ENCODE measurements at regions not wholly inside any gene's neighbourhood (a gene's known extent, or its start where the extent isn't known, plus 50 kb on each side); places are given as distances from the start of the nearest gene placed in this dataset.

DNA sequence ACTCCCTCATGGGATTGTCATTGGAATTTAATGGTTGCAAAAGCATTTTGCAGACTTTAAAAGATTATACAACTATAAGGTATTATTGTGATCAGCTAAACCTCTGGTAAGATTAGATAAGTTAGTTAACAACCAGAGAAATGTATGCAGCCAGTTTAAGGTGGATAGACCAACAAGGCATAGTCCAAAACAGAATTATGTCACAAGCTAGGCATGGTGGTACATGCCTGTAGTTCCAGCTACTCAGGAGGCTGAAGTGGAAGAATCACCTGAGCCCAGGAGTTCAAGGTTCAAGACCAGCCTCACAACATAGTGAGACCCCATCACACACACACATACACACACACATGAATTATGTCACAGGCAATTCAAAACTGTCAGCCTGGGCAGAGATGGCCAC is 54.7 kb upstream of the KLHL13 start:
- no peak for TF ChIP-seq EZH2 (IDR thresholded peaks at IDR 0.05; ENCODE audit: low read depth, low read length, severe bottlenecking)
- no peak for TF ChIP-seq SP4 (IDR thresholded peaks at IDR 0.05; ENCODE audit: low read length)
- no peak for TF ChIP-seq POLR2A (IDR thresholded peaks at IDR 0.05; ENCODE audit: control extremely low read depth in 1 of 2, low read depth in 2 of 2, low read length in 2 of 2)
- TF ChIP-seq FOSL1 (IDR thresholded peaks at IDR 0.05; ENCODE audit: insufficient read depth, low read depth, low read length), result no peak
- no peak for TF ChIP-seq SP1 (IDR thresholded peaks at IDR 0.05; ENCODE audit: low read depth, low read length)
- TF ChIP-seq, protein P1, sequence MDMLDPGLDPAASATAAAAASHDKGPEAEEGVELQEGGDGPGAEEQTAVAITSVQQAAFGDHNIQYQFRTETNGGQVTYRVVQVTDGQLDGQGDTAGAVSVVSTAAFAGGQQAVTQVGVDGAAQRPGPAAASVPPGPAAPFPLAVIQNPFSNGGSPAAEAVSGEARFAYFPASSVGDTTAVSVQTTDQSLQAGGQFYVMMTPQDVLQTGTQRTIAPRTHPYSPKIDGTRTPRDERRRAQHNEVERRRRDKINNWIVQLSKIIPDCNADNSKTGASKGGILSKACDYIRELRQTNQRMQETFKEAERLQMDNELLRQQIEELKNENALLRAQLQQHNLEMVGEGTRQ (IDR thresholded peaks at IDR 0.05; ENCODE audit: low read length), result no peak

Measured in H1 (cell line).